Keratinocyte (primary cell): ENCODE measurements at regions not wholly inside any gene's neighbourhood (a gene's known extent, or its start where the extent isn't known, plus 50 kb on each side); places are given as distances from the start of the nearest gene placed in this dataset.
A peak's percentile ranks its signal among the peaks of the same experiment; 100 is the strongest.

Source experiments
- DNase-seq: peaks from one replicate; pipeline ENCODE4 v3.0.0-alpha.2; 2011; ENCODE audit warnings: low read depth, missing footprints, low spot score
- FAIRE-seq: peaks from 2 replicates; lab custom pipeline; 2011; peaks lifted over from hg19 to GRCh38; lab: Jason Lieb, UNC
- H2AFZ ChIP-seq: 2 replicates; pipeline ENCODE4 v1.6.0; 2012; ENCODE audit warnings: low read length, control low read depth, inconsistent platforms; ENCODE audit not compliant: control insufficient read depth
- H3K27ac ChIP-seq: 2 replicates; pipeline ENCODE4 v1.5.1; 2011; ENCODE audit warnings: low read length; ENCODE audit not compliant: control insufficient read depth, insufficient read depth
- H3K27me3 ChIP-seq: 3 replicates; pipeline ENCODE4 v1.6.0; 2011; ENCODE audit warnings: low read length; ENCODE audit not compliant: control insufficient read depth, insufficient read depth; ENCODE audit errors: extremely low read depth
- H3K36me3 ChIP-seq, 2 experiments: 2 replicates in 1 of 2; 3 replicates in 1 of 2; pipeline ENCODE4 v1.5.1; 2011; ENCODE audit warnings: low read length in 2 of 2, mild to moderate bottlenecking in 1 of 2; ENCODE audit not compliant: control insufficient read depth in 2 of 2, insufficient read depth in 2 of 2; ENCODE audit errors: extremely low read depth in 1 of 2
- H3K4me1 ChIP-seq: 3 replicates; pipeline ENCODE4 v1.5.1; 2011; ENCODE audit warnings: low read length; ENCODE audit not compliant: control insufficient read depth, insufficient read depth; ENCODE audit errors: extremely low read depth
- H3K4me2 ChIP-seq: 3 replicates; pipeline ENCODE4 v1.6.0; 2011; ENCODE audit warnings: low read depth, low read length; ENCODE audit not compliant: control insufficient read depth, insufficient read depth; ENCODE audit errors: extremely low read depth
- H3K4me3 ChIP-seq, 3 experiments: fragments of 200-600 bp in 1 of 3; sonication (generic) in 1 of 3; 2 replicates in 2 of 3; 3 replicates in 1 of 3; pipeline ENCODE4 v1.5.1; 2011 to 2016; ENCODE audit warnings: low read length in 3 of 3, mild to moderate bottlenecking in 3 of 3, control low read depth in 2 of 3, inconsistent platforms in 1 of 3, low read depth in 1 of 3, mixed read lengths in 1 of 3, mixed run types in 1 of 3, moderate library complexity in 1 of 3; ENCODE audit not compliant: control insufficient read depth in 2 of 3, insufficient read depth in 2 of 3; ENCODE audit errors: extremely low read depth in 1 of 3
- H3K79me2 ChIP-seq: 2 replicates; pipeline ENCODE4 v1.6.0; 2012; ENCODE audit warnings: low read length; ENCODE audit not compliant: control insufficient read depth, insufficient read depth
- H3K9ac ChIP-seq: 3 replicates; pipeline ENCODE4 v1.6.0; 2011; ENCODE audit warnings: low read length; ENCODE audit not compliant: control insufficient read depth, insufficient read depth; ENCODE audit errors: extremely low read depth
- H3K9me1 ChIP-seq: 3 replicates; pipeline ENCODE4 v1.6.0; 2011; ENCODE audit warnings: low read length; ENCODE audit not compliant: control insufficient read depth, insufficient read depth; ENCODE audit errors: extremely low read depth
- H3K9me3 ChIP-seq: 2 replicates; pipeline ENCODE4 v1.5.1; 2012; ENCODE audit warnings: low read depth, low read length; ENCODE audit not compliant: control insufficient read depth
- H4K20me1 ChIP-seq: 3 replicates; pipeline ENCODE4 v1.6.0; 2011; ENCODE audit warnings: low read length; ENCODE audit not compliant: control insufficient read depth, insufficient read depth; ENCODE audit errors: extremely low read depth
- EZH2 ChIP-seq: IDR thresholded peaks from one replicate; pipeline ENCODE4 v1.6.1; 2012; ENCODE audit warnings: inconsistent platforms, mild to moderate bottlenecking, low read length, moderate library complexity
- dilution Hi-C: fragments of 300-500 bp; cut with MboI; formaldehyde crosslinking; loops from one replicate; pipeline ENCODE4 v1.7.0; 2020; ENCODE audit warnings: low sequenced_read_pairs; ENCODE audit not compliant: extremely low pct_ligation_motif_present
- TF ChIP-seq, protein P1 (sequence below), 3 experiments: IDR thresholded peaks in 1 of 3; conservative IDR thresholded peaks in 1 of 3; optimal IDR thresholded peaks in 1 of 3; 2 replicates in 2 of 3; 3 replicates in 1 of 3; pipeline versions ENCODE3 to v1.5.1; 2011; ENCODE audit warnings: low read length in 3 of 3, mild to moderate bottlenecking in 3 of 3, moderate library complexity in 2 of 3, control low read depth in 1 of 3, inconsistent platforms in 1 of 3; ENCODE audit not compliant: insufficient read depth in 2 of 3; ENCODE audit errors: extremely low read depth in 1 of 3

DNA sequence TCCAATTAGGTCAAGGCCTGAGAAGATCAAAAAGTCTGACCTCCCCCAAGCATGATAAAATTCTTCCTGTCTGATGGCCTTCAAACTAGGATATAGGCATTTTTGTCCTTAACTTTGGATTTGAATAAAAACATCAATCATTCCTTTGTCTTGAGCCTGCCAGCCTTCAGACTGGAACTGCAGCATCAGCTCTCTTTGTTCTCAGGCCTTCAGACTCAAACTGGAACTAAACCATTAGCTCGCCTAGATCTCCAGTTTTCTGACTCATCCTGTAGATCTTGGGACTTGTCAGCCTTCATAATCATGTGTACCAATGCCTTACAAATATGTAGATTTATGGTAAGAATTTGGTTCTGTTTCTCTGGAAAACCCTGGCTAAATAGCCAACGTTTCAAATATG, 721.7 kb downstream of the GALC start:
- no peaks in the 10 kb centered on the region for H3K79me2 ChIP-seq
- no peak overlapping the region for H3K9ac ChIP-seq
- H3K4me3 ChIP-seq: no peak overlapping the region
- H3K9me3 ChIP-seq: no peaks in the 10 kb centered on the region
- H3K4me1 ChIP-seq: no peaks in the 10 kb centered on the region
- no peak for FAIRE-seq
- no peak overlapping the region for H2AFZ ChIP-seq
- H4K20me1 ChIP-seq: no peaks in the 10 kb centered on the region
- H3K36me3 ChIP-seq: no peaks in the 10 kb centered on the region
- DNase-seq: no peak
- H3K9me1 ChIP-seq: no peaks in the 10 kb centered on the region
- TF ChIP-seq, protein P1, sequence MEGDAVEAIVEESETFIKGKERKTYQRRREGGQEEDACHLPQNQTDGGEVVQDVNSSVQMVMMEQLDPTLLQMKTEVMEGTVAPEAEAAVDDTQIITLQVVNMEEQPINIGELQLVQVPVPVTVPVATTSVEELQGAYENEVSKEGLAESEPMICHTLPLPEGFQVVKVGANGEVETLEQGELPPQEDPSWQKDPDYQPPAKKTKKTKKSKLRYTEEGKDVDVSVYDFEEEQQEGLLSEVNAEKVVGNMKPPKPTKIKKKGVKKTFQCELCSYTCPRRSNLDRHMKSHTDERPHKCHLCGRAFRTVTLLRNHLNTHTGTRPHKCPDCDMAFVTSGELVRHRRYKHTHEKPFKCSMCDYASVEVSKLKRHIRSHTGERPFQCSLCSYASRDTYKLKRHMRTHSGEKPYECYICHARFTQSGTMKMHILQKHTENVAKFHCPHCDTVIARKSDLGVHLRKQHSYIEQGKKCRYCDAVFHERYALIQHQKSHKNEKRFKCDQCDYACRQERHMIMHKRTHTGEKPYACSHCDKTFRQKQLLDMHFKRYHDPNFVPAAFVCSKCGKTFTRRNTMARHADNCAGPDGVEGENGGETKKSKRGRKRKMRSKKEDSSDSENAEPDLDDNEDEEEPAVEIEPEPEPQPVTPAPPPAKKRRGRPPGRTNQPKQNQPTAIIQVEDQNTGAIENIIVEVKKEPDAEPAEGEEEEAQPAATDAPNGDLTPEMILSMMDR (optimal IDR thresholded peaks at IDR 0.05 in 1 of 3, IDR thresholded peaks at IDR 0.05 in 1 of 3, conservative IDR thresholded peaks at IDR 0.05 in 1 of 3; ENCODE audit: extremely low read depth in 1 of 3, insufficient read depth in 2 of 3, low read length in 3 of 3): no peak
- no peak for TF ChIP-seq EZH2
- no peak overlapping the region for H3K4me2 ChIP-seq
- dilution Hi-C loops: no loop called here
- H3K27me3 ChIP-seq: no peaks in the 10 kb centered on the region
- no peak overlapping the region for H3K27ac ChIP-seq

- Histone ChIP-seq H3K9me3 (no peaks in the 10 kb centered on the region), H4K20me1 (no peaks in the 10 kb centered on the region), H3K4me3 (no peak overlapping the region), H3K36me3 (no peaks in the 10 kb centered on the region), H3K79me2 (no peaks in the 10 kb centered on the region), H3K27me3 (no peaks in the 10 kb centered on the region), H2AFZ (peak overlapping the region; percentile 50), H3K27ac (no peak overlapping the region), H3K9ac (no peak overlapping the region), H3K4me2 (no peak overlapping the region), H3K9me1 (no peaks in the 10 kb centered on the region), H3K4me1 (peaks cover 10% of the 10 kb centered on the region)
- no peak for DNase-seq
- no peak for FAIRE-seq
- TF ChIP-seq, protein P1 (optimal IDR thresholded peaks at IDR 0.05 in 1 of 3, IDR thresholded peaks at IDR 0.05 in 1 of 3, conservative IDR thresholded peaks at IDR 0.05 in 1 of 3; ENCODE audit: extremely low read depth in 1 of 3, insufficient read depth in 2 of 3, low read length in 3 of 3): no peak
- no peak for TF ChIP-seq EZH2
- dilution Hi-C loops: no loop called here
Observed at GRCh38 chr14:87268997-87269396, 724.0 kb downstream of the GALC start.
